Motor neuron (in vitro differentiated cells): ENCODE measurements at regions not wholly inside any gene's neighbourhood (a gene's known extent, or its start where the extent isn't known, plus 50 kb on each side); places are given as distances from the start of the nearest gene placed in this dataset.
A peak's percentile ranks its signal among the peaks of the same experiment; 100 is the strongest.

Source experiments
- ATAC-seq, 8 experiments: fragments of 200-7000 bp; cut with Tn5 transposase; replicated peaks in 6 of 8; 2 replicates each; pipeline ENCODE4 v1.8.0; 2021; ENCODE audit warnings: mild to moderate bottlenecking in 8 of 8, moderate library complexity in 8 of 8
- H3K27ac ChIP-seq, 2 donors: fragments of 250-450 bp; sonication (Bioruptor Pico); 2 replicates each; pipeline ENCODE4 v1.9.0; 2021; ENCODE audit warnings: antibody characterized with exemption in 2 of 2, mild to moderate bottlenecking in 2 of 2, moderate library complexity in 1 of 2
- H3K4me1 ChIP-seq, 2 donors: fragments of 250-450 bp; sonication (Bioruptor Pico); replicated peaks in 1 of 2; 2 replicates each; pipeline ENCODE4 v1.6.1; 2021; ENCODE audit warnings: antibody characterized with exemption in 2 of 2, mild to moderate bottlenecking in 2 of 2, moderate library complexity in 1 of 2
- H3K4me3 ChIP-seq, 5 donors: fragments of 250-450 bp; sonication (Bioruptor Pico); 2 replicates each; pipeline ENCODE4 v1.9.0; 2021; ENCODE audit warnings: antibody characterized with exemption in 5 of 5, mild to moderate bottlenecking in 5 of 5, moderate library complexity in 4 of 5
- WGBS, 10 experiments: fragments of 450-650 bp; shearing (Covaris generic); methylation state at CpG; one replicate each; pipeline ENCODE4 v1.0.0; 2022; 5-methylcytosine and 5-hydroxymethylcytosine counted together
- in situ Hi-C, 9 experiments: fragments of 400-800 bp; cut with MboI; loops; one replicate each; pipeline ENCODE4 v1.15.0; 2021; ENCODE audit warnings: low sequenced_read_pairs in 9 of 9, low pct_unique_long_range_greater_than_20kb in 2 of 9; ENCODE audit not compliant: unreplicated experiment in 9 of 9

DNA sequence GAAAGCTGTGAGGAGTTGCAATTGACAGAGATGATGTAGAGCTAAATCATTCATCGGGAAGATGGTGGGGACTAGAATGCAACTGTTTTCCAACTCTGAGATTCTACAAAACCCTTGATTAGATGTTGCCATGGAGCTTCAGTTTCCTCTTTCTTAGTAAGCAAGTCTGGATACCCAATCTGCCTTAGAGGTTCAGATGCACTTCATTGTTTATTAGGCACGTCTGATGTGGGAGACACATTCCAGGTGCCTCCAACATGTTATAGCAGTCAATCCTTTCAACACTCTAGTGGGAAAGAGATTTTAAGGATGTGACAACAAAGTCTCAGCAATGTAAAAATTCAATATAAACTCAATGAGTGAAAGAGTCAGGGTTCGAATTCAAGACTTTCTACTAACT lies 291.3 kb upstream of the PHYHIPL start:
- in situ Hi-C loops, result no loop called here
- Histone ChIP-seq H3K4me1 (peaks cover 0 to 15% of the 10 kb centered on the region in 2 donors), H3K4me3 (no peak overlapping the region), H3K27ac (no peak overlapping the region)
- 0 to 89% (median 71%) methylated on average over 1 to 3 of the region's 3 CpGs; no CpG with 5 or more reads in 1 of the 10 experiments for WGBS, 10 experiments
- no peak for ATAC-seq

GRCh38 chr10:58885686-58886345 lies 290.6 kb upstream of the PHYHIPL start:
- H3K27ac ChIP-seq, result no peak overlapping the region
- ATAC-seq, result no peak
- in situ Hi-C loops, result no loop called here

DNA sequence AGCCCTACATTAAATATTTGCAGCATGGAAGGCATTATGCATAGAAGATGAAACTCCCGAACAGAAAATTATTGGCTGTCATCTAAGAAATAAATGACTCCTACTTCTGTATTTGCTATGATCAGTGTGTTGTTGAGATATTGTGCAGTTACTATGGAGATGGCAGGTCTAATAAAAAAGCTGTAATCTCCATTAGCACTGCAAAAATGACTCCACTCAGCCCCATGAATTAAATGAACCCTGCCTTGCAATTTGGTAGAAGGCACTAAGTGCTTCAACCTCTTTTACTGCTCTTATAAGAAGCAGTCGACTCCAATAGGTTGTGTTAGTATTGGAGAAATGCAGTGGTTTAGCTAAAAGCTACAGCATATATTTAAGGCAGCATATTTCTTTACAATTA lies 290.0 kb upstream of the PHYHIPL start:
- Histone ChIP-seq H3K4me1 (peaks cover 0 to 15% of the 10 kb centered on the region in 2 donors), H3K4me3 (no peak overlapping the region), H3K27ac (no peak overlapping the region)
- ATAC-seq, result peak in 5 of 8 experiments; percentile 49 to 83 (median 53)
- 10 to 95% (median 66%) methylated on average over 1 to 2 of the region's 2 CpGs for WGBS, 10 experiments
- in situ Hi-C loops, result no loop called here

More at GRCh38 chr10:58885686-58886345, 290.6 kb upstream of the PHYHIPL start:
- 14 to 100% (median 89%) methylated on average over 1 to 3 of the region's 3 CpGs; no CpG with 5 or more reads in 2 of the 10 experiments for WGBS, 10 experiments
- peaks cover 0 to 15% of the 10 kb centered on the region in 2 donors for H3K4me1 ChIP-seq
- no peak overlapping the region for H3K4me3 ChIP-seq

DNA sequence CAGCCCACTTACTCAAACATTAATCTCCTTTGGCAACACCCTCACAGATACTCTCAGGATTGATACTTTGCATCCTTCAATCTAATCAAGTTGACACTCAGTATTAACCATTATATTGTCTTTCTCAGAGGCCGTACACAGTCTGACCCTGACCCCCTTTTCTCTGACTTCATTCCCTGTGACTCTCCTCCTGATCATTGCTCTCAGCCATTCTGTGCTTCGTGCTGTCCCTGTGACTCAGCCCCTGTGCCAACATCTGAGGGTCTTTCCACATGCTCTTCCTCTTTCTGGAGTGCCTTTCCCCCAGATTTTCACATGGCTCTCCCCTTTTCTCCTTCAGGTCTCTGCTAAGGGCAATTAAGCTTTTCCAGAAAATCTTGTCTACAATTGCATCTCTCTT lies 289.0 kb upstream of the PHYHIPL start:
- peaks cover 8 to 20% of the 10 kb centered on the region in 2 donors for H3K4me1 ChIP-seq
- no peak overlapping the region for H3K4me3 ChIP-seq
- peak in 2 of 8 experiments; percentile 72 to 76 for ATAC-seq
- in situ Hi-C loops, result no loop called here
- WGBS, 10 experiments, result 25 to 87% (median 43%) methylated on average over 1 to 2 of the region's 2 CpGs; no CpG with 5 or more reads in 3 of the 10 experiments
- no peak overlapping the region for H3K27ac ChIP-seq

GRCh38 chr10:58888957-58889356 lies 287.5 kb upstream of the PHYHIPL start:
- Histone ChIP-seq H3K4me1 (peaks cover 9 to 20% of the 10 kb centered on the region in 2 donors), H3K27ac (no peak overlapping the region), H3K4me3 (no peak overlapping the region)
- WGBS, 10 experiments, result 50 to 90% (median 78%) methylated on average over 1 to 3 of the region's 3 CpGs; no CpG with 5 or more reads in 2 of the 10 experiments
- in situ Hi-C loops, result no loop called here
- ATAC-seq, result no peak

GRCh38 chr10:58892031-58892531 lies 284.4 kb upstream of the PHYHIPL start:
- Histone ChIP-seq H3K4me3 (no peak overlapping the region), H3K4me1 (peaks cover 9 to 10% of the 10 kb centered on the region in 2 donors), H3K27ac (no peak overlapping the region)
- ATAC-seq, result peak in 3 of 8 experiments; percentile 54 to 81 (median 55)
- in situ Hi-C loops, result no loop called here
- WGBS, 10 experiments, result 4 to 75% (median 58%) methylated on average over 1 to 3 of the region's 3 CpGs; no CpG with 5 or more reads in 2 of the 10 experiments

GRCh38 chr10:58894929-58895328 lies 281.5 kb upstream of the PHYHIPL start:
- Histone ChIP-seq H3K4me3 (no peak overlapping the region), H3K4me1 (peaks cover 5 to 9% of the 10 kb centered on the region in 2 donors), H3K27ac (no peak overlapping the region)
- 50 to 100% (median 90%) methylated on average over 1 to 2 of the region's 2 CpGs; no CpG with 5 or more reads in 1 of the 10 experiments for WGBS, 10 experiments
- in situ Hi-C loops, result no loop called here
- no peak for ATAC-seq

DNA sequence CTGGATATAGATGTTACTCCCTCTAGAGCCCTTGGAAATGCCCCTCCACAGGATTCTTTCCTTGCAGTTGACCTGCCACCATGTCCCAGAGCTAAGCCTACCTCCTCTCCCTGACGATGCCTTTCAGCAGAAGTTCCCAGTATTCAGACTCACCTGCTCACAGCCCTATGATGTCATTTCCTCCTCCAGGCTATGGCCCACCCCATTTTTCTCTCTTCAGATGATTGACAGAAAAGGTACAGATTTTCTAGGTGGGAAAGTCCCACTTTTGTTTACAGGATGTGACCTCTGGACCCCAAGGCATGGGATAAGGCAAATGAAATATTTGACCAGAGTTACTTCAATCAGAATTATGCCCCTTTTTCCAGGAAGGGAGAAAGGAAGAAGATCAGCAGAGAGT lies 280.2 kb upstream of the PHYHIPL start:
- Histone ChIP-seq H3K4me1 (peaks cover 5 to 9% of the 10 kb centered on the region in 2 donors), H3K4me3 (no peak overlapping the region), H3K27ac (no peak overlapping the region)
- in situ Hi-C loops, result no loop called here
- ATAC-seq, result no peak
- 75 to 100% (median 83%) methylated on average over 1 of the region's 1 CpG; no CpG with 5 or more reads in 5 of the 10 experiments for WGBS, 10 experiments

DNA sequence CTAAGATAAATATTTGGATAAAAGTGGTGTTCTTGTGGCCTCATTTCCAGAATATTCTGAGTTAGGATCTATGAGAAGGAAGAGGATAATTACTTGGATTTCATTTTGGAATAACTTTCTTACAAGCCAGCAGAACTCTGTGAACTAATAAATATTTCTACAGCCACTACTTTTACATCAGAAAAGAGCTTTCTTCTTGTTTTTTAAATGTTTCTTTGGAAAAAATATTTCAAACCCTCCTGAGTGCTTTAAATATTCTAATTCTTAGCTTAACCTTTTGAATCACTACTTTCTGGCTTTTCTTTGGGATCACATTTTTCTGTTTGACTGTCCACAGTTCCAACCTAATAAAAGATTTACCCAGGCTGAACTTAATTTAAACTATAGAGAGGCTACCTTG lies 279.2 kb upstream of the PHYHIPL start:
- Histone ChIP-seq H3K27ac (no peak overlapping the region), H3K4me1 (peaks cover 0 to 3% of the 10 kb centered on the region in 2 donors), H3K4me3 (no peak overlapping the region)
- in situ Hi-C loops, result no loop called here
- ATAC-seq, result no peak

- Histone ChIP-seq H3K4me1 (no peaks in the 10 kb centered on the region), H3K4me3 (no peak overlapping the region), H3K27ac (no peak overlapping the region)
- in situ Hi-C loops, result no loop called here
- no peak for ATAC-seq
Measured at GRCh38 chr10:58897708-58898107, 278.7 kb upstream of the PHYHIPL start.

GRCh38 chr10:58898854-58899573 lies 277.4 kb upstream of the PHYHIPL start:
- WGBS, 10 experiments, result 0 to 95% (median 84%) methylated on average over 1 to 5 of the region's 5 CpGs
- no peak for ATAC-seq
- Histone ChIP-seq H3K4me1 (no peaks in the 10 kb centered on the region), H3K4me3 (no peak overlapping the region), H3K27ac (no peak overlapping the region)
- in situ Hi-C loops, result no loop called here

GRCh38 chr10:58901092-58901646 lies 275.3 kb upstream of the PHYHIPL start:
- Histone ChIP-seq H3K4me3 (no peak overlapping the region), H3K27ac (no peak overlapping the region), H3K4me1 (no peaks in the 10 kb centered on the region)
- in situ Hi-C loops, result no loop called here
- peak in 5 of 8 experiments; percentile 27 to 82 (median 54) for ATAC-seq
- 40 to 100% (median 81%) methylated on average over 1 to 2 of the region's 2 CpGs; no CpG with 5 or more reads in 1 of the 10 experiments for WGBS, 10 experiments

DNA sequence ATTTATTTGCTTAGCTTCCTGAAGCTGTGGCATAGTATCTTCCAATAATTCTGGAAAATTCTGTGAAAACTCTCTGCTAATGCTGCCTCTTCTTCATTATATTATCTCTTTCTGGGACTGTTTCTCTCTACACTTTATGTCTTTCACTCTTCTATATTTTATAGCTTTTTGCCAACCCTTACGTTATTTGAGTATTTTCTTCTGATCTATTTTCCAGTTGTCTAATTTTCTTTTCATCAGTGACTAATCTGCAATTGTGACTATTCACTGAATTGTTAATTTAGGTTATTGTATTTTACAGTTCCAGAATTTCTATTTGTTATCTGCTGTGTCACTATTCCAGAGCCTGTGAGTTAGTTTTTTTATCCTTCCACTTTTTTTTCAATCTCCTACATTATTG lies 273.4 kb upstream of the PHYHIPL start:
- ATAC-seq, result no peak
- in situ Hi-C loops, result no loop called here
- WGBS, 10 experiments, result 53 to 100% (median 86%) methylated on average over 1 of the region's 1 CpG; no CpG with 5 or more reads in 1 of the 10 experiments
- H3K4me1 ChIP-seq, result no peaks in the 10 kb centered on the region
- H3K27ac ChIP-seq, result no peak overlapping the region
- H3K4me3 ChIP-seq, result no peak overlapping the region
